Osteoblast (primary cell): ENCODE measurements at regions not wholly inside any gene's neighbourhood (a gene's known extent, or its start where the extent isn't known, plus 50 kb on each side); places are given as distances from the start of the nearest gene placed in this dataset.

ENCODE experiments used
- DNase-seq: peaks from one replicate; pipeline ENCODE4 v3.0.0; 2011; ENCODE audit warnings: low spot score, mixed read lengths; ENCODE audit not compliant: insufficient read length; ENCODE audit errors: missing footprints
- H2AFZ ChIP-seq: 2 replicates; pipeline ENCODE4 v1.6.0; 2011; ENCODE audit warnings: mild to moderate bottlenecking, low read length
- H3K27ac ChIP-seq: 2 replicates; pipeline ENCODE4 v1.5.1; 2011; ENCODE audit warnings: mild to moderate bottlenecking, low read depth, low read length, moderate library complexity
- H3K27me3 ChIP-seq: 2 replicates; pipeline ENCODE4 v1.6.0; 2012; ENCODE audit warnings: mild to moderate bottlenecking, control low read depth, inconsistent platforms, low read length, moderate library complexity; ENCODE audit not compliant: insufficient read depth
- H3K36me3 ChIP-seq: 2 replicates; pipeline ENCODE4 v1.5.1; 2011; ENCODE audit warnings: mild to moderate bottlenecking, low read length, control low read depth, moderate library complexity; ENCODE audit not compliant: insufficient read depth
- H3K4me1 ChIP-seq: 2 replicates; pipeline ENCODE4 v1.5.1; 2011; ENCODE audit warnings: mild to moderate bottlenecking, low read length, control low read depth, moderate library complexity; ENCODE audit not compliant: insufficient read depth
- H3K4me2 ChIP-seq: 2 replicates; pipeline ENCODE4 v1.6.0; 2011; ENCODE audit warnings: mild to moderate bottlenecking, low read length; ENCODE audit not compliant: insufficient read depth
- H3K4me3 ChIP-seq: fragments of 200-600 bp; sonication (generic); 3 replicates; pipeline ENCODE4 v1.5.1; 2012; ENCODE audit warnings: mild to moderate bottlenecking, low read length, inconsistent platforms; ENCODE audit not compliant: insufficient read depth
- H3K79me2 ChIP-seq: 2 replicates; pipeline ENCODE4 v1.6.0; 2012; ENCODE audit warnings: mild to moderate bottlenecking, low read length, control low read depth, inconsistent platforms; ENCODE audit not compliant: insufficient read depth
- H3K9me3 ChIP-seq: 2 replicates; pipeline ENCODE4 v1.5.1; 2011; ENCODE audit warnings: low read depth, low read length, control low read depth
- H4K20me1 ChIP-seq: 2 replicates; pipeline ENCODE4 v1.6.0; 2012; ENCODE audit warnings: mild to moderate bottlenecking, low read length, control low read depth; ENCODE audit not compliant: insufficient read depth
- CTCF ChIP-seq: IDR thresholded peaks from 2 replicates; pipeline ENCODE4 v1.5.1; 2011; ENCODE audit warnings: mild to moderate bottlenecking, low read depth, low read length, moderate library complexity; ENCODE audit errors: extremely low read depth

GRCh38 chr18:71008257-71008656 is 719.4 kb downstream of the SOCS6 start:
- no peaks in the 10 kb centered on the region for H3K9me3 ChIP-seq
- no peak overlapping the region for H3K27ac ChIP-seq
- H3K4me2 ChIP-seq = no peak overlapping the region
- DNase-seq = no peak
- H3K36me3 ChIP-seq = no peaks in the 10 kb centered on the region
- no peaks in the 10 kb centered on the region for H3K4me1 ChIP-seq
- H2AFZ ChIP-seq = no peak overlapping the region
- H4K20me1 ChIP-seq = no peaks in the 10 kb centered on the region
- no peaks in the 10 kb centered on the region for H3K79me2 ChIP-seq
- TF ChIP-seq CTCF = no peak
- no peaks in the 10 kb centered on the region for H3K27me3 ChIP-seq
- no peak overlapping the region for H3K4me3 ChIP-seq

- Histone ChIP-seq H3K27me3 (no peaks in the 10 kb centered on the region), H3K27ac (no peak overlapping the region), H2AFZ (no peak overlapping the region), H3K9me3 (peaks cover 2% of the 10 kb centered on the region), H3K79me2 (no peaks in the 10 kb centered on the region), H3K4me3 (no peak overlapping the region), H3K36me3 (no peaks in the 10 kb centered on the region), H4K20me1 (no peaks in the 10 kb centered on the region), H3K4me1 (no peaks in the 10 kb centered on the region), H3K4me2 (no peak overlapping the region)
- no peak for DNase-seq
- TF ChIP-seq CTCF = no peak
Observed at GRCh38 chr18:71001597-71001996, 712.8 kb downstream of the SOCS6 start.

GRCh38 chr18:70998490-70998889 is 709.6 kb downstream of the SOCS6 start:
- no peak overlapping the region for H3K4me3 ChIP-seq
- H3K27ac ChIP-seq = no peak overlapping the region
- no peaks in the 10 kb centered on the region for H3K4me1 ChIP-seq
- H3K36me3 ChIP-seq = no peaks in the 10 kb centered on the region
- no peak for DNase-seq
- no peak overlapping the region for H2AFZ ChIP-seq
- peaks cover 2% of the 10 kb centered on the region for H3K9me3 ChIP-seq
- no peaks in the 10 kb centered on the region for H3K79me2 ChIP-seq
- no peaks in the 10 kb centered on the region for H4K20me1 ChIP-seq
- no peak overlapping the region for H3K4me2 ChIP-seq
- TF ChIP-seq CTCF = no peak
- no peaks in the 10 kb centered on the region for H3K27me3 ChIP-seq

- H2AFZ ChIP-seq = no peak overlapping the region
- no peak overlapping the region for H3K4me3 ChIP-seq
- no peaks in the 10 kb centered on the region for H3K4me1 ChIP-seq
- no peaks in the 10 kb centered on the region for H3K36me3 ChIP-seq
- no peaks in the 10 kb centered on the region for H4K20me1 ChIP-seq
- H3K9me3 ChIP-seq = peaks cover 2% of the 10 kb centered on the region
- no peak overlapping the region for H3K4me2 ChIP-seq
- no peak for TF ChIP-seq CTCF
- no peaks in the 10 kb centered on the region for H3K27me3 ChIP-seq
- no peaks in the 10 kb centered on the region for H3K79me2 ChIP-seq
- no peak overlapping the region for H3K27ac ChIP-seq
- no peak for DNase-seq
Observed at GRCh38 chr18:70994116-70994515, 705.3 kb downstream of the SOCS6 start.
